Activated naive CD8-positive, alpha-beta T cell treated with anti-CD3 and anti-CD28 coated beads, Interleukin-2, amount 50 U/mL, for 16 hours (primary cell): ENCODE measurements at regions not wholly inside any gene's neighbourhood (a gene's known extent, or its start where the extent isn't known, plus 50 kb on each side); places are given as distances from the start of the nearest gene placed in this dataset.

Experiments
- DNase-seq: peaks from one replicate; pipeline ENCODE4 v3.0.0-alpha.2; 2020; ENCODE audit warnings: low read depth, low spot score

DNA sequence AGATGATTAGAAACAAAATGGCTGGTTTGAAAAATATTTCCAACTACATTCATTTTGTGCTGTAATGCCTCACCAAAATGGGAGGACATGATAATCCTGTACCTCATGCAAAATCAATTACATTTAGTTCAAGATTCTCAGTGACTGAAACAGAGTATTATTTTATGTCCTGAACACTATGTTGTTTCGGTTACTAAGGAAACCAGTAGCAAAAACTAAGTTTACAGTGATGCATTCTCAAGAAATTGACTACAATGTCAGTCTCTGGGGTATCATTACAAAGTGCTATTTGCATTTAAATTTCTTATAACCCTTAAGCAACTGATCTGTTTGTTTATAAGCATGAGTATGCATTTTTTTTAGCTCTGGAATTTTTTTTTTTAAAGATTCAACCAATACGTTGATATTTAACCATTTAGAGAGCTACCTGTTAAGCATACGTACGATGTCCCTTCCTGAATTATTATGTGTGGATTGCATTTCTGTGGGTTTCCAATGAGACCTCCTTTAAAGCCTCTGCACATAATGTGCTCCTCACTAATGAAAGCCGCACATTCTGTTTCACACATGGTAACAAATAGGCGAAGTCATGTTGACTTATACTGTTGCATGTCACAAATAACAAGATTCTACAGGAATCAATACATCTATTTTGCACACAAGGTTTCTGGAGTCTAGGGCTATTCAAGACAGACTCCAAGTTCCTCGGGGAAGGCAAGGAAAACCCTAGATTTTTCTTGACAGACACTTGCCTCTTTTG lies 1035.7 kb downstream of the ADGRL2 start:
- DNase-seq = no peak

DNA sequence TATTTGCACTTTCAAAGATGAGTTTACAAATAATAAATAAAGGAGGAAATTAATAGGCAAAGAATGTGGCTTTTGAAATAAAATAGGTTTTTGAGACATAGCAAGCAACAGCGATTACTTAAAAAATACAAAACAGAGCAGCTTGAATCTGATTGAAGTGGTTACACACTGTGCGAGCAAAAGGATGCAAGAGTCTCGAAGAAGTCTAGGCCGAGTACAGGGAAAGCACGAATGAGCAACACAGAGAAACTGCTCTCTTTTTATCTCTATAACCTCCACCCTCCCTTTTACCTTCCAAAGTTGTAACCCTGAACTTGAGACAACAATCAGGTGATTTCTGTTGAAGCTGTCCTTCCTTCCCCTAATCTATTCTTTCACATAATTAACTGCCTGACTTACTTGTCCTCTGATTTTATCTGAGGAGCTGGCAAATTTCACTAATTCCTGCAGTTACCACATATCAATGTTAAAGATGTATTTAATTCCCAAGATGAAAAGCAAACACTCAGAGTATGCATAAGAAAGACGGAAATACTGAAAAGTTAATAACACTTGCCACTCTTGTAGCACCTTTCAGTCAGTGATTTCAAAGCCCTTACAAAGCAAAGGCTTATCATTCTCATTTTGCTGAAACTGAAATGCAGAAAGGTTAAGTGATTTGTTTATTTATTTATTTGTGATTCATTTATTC lies 1030.1 kb downstream of the ADGRL2 start:
- no peak for DNase-seq

DNA sequence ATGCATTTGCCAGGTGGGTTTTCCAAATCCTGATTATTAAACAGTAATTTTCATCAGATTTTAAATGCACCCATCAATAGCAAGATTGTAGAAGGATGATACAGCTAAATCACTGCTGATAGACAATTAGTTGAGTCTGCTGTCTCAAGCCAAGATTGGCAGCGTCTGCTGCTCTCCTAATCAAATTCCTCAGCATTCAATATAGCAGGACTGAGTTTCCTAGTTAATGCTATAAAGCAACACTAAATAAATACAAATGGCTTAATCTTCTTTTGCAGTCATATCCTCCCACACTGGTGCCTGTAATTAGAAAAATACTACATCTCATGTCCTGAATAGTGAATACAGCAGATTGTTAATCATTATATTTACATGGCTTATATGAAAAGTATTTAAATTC lies 1028.8 kb downstream of the ADGRL2 start:
- DNase-seq = no peak

DNA sequence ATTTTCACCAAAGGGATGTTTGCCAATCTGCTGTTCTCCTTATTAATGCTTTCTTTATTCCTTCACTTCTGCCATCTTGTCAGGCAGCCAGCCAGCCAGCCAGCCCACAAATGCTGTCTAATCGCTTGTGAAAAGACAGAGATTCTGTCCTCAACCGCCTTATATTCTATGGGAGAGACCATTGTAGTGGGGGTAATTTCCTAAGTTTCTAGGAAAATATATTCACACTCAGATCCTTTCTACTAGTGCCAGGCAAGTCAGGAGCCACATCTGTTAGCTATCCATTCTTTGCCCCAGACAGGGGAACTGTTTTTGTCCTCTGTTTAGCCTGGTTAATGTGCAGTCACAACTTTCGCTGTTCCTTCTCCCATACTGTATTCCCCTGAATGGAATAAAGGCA lies 1023.1 kb downstream of the ADGRL2 start:
- no peak for DNase-seq

DNA sequence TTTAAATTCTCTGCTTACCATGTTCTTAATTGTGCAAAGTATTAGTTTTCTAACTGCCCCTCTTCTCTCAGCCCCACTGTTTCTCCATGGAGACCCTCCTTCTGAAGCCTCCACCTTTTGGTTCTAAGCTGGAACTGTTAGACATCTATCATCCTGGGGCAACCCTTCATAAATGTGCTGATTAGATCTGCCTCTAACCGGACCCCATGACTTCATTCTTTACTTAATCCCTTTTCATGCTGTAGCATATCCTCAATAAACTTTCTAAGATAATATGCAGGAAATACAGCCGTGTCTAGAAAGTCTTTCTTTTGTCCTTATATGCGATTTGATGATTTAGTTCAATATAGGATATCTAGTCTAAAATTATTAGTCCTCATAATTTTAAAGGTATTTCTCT lies 1020.1 kb downstream of the ADGRL2 start:
- DNase-seq = no peak

DNA sequence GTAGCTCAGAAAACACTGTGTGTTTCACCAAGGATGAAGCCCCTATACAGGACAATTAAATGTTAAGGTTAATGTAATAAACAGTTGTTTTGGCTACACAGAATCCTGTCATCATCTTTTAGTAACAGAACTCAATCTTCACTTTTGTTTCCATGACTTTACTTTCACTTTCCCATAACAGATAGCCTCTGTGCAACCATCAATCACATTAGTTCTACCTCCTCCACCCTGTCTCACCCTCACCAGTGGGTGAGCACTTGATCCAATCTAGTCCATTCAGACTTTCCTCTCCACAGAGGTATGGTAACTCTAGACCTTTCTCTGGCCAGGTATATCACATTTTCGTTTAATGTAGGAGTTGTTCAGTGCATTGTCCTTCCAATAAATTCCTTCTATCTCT lies 1018.5 kb downstream of the ADGRL2 start:
- no peak for DNase-seq

DNA sequence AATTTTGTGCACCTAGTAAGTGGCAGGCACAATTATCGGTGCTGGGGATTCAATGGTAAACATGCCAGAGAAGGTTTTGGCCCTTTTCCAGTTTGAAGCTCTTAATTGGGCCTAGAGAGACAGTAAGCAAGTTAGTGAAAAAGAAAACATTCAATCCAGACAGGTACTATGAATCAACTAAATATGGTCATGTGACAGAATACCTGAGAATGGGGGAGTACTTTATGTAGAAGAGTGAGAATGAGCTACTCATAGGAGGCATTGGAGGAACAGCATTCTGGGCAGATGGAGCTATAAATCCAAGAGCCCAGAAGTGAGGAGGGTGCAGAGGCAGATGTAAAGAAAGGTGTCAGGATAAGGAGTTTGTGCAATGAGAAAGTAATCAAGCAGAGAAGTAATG lies 1017.9 kb downstream of the ADGRL2 start:
- DNase-seq = no peak

DNA sequence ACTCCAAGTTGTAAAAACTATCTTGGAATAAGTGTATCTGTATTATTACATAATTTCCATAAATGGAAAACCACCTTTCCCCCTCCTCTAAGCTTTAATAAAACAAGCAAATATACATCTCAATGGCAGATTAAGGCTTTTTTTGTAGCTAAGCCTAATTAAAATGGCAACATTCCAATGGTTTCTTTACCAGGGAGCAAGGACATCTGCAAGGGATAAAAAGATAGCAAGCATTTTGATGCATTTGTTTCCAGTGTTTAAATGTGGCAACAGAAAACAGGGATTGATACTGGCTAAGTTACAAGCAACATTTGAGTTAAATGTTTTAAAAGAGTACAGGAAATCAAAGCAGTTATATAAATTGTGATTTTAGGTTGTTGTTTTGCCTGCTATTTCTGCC lies 1012.7 kb downstream of the ADGRL2 start:
- DNase-seq = no peak

DNA sequence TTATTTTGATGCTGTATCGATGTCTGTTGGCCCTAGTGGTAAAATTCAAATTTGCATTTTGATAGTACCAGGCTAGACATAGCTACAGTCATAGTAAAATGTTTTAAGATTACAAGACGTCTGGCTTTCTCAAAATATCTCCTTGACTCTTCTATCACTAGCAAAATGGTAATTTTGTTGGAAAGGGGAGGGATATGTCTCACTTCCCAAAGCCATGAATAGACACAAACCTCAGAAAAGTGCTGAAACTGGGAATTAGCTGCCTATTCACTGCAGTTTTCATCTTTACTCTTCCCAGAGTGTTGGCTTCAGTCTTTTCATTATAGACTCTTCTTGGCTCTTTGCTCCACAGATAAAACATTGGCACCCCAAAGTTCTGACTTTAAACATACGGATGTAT lies 1009.9 kb downstream of the ADGRL2 start:
- no peak for DNase-seq

DNA sequence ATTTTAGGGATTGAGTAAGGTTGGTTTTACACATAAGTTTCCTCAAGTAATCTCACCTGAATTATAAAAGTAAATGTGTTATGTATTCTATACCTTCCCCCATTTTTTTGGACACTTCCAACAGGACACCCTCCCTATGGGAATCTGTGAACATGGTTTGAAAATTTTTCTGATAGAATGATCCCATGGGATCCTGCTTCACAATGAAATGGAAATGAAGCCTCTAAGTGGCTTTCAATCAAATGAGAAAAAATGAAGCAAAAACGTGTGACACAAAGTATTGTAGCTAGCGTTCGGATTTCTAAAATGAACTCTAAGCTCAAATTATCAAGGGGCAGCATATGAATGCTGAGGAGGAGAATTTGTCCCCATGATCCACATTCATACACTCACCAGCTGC lies 1006.8 kb downstream of the ADGRL2 start:
- DNase-seq = no peak

DNA sequence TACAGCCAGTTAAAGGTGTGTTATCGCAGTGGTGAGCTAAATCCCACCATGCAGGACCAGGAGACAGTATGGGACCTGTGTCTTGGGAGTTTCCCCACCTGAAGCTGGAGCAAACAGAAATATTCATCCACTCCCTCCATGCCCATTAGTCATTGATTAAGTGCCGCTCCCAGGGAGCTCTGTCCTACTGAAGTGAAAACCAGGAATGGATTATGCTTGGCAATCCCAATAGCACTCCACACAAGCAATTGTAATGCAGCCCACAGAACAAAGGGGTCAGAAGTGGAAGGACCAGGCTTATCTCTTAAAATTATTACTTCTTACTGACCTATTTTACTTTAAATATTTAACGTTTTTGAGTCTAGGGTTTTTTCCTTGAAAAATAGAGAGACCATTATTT lies 1005.4 kb downstream of the ADGRL2 start:
- no peak for DNase-seq

DNA sequence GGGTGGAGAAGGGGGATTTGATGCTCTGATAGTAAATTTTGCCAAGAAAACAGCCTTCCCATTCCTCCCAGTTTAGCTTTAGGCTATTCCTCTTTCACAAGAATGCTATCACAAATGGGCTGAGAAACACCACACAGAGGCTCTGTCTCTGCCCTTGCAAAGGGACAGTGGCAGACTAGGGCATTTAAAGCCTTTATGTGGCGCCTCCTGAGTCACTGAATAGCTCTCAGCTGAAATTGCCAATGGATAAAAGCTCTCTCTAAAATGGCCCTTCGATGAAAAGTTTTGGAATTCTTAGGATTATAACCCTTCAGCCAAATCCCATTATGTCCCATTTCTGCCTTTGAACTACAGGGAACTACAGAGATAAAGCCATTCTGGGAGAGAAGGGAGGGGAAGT lies 1000.4 kb downstream of the ADGRL2 start:
- DNase-seq = no peak

DNA sequence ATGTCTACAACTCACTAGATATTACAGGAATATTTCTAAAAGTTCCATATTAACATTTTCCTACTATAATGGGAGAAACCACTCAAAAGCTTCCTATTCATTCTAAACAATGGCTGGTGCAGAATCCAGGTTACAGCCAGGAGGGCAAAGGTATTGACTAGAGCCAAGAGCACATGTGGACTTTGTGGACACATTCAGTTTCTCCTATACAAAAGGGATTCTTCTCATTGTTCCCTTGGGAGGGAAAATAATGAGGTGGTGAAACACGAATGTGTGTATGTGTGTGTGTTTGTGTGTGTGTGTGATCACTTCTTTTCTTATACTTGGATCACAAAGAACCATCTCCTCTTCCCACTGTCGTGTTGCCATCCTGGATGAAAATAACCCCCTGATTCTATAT lies 1000.0 kb downstream of the ADGRL2 start:
- no peak for DNase-seq

DNA sequence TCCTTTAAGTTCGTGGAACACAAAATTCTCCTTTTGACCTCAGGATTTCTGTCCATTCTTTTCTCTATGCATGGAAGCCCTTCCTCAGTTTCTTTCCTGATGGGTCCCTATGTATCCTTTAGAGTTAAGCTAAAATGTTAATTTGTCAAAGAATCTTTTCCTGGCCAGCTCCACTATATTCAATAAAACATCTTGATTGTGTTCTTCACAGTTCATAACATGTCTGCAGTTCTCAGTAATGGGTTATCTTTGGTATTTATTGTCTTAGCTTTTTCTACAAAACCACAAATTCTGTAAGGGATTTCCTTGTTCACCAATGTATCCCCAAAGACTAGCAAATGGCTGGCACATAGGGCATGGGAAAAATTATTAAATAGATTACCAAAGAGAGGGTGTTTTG lies 998.5 kb downstream of the ADGRL2 start:
- DNase-seq = no peak

DNA sequence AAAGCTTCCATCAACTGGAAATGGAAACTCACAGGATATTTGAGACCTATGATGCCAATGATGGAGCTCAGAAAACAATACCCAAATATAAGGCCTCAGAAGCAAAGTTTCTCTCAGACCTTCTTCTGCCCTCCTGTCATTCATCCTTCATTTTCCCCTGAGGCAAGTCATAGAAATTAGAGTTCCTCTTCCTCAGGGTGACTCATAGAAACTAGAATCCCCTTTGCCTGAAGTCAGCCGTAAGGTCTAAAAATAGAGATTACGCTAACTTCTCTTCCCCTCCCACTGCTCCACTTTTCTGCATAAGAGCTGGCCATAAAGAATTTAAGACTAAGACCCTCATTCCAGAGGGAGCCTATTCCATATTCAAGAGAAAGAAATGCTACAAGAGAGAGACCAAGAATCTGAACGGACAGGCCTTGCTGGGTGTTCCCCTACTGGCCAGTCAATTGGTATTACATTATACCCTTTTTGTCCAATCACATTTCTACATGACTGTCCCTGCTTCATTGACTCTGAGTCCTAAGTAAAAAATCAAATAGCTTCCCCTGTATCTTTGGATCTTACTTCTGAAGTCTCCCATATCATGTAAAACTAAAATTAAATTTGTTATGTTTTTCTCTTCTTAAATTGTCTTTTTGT lies 994.9 kb downstream of the ADGRL2 start:
- DNase-seq = no peak

DNA sequence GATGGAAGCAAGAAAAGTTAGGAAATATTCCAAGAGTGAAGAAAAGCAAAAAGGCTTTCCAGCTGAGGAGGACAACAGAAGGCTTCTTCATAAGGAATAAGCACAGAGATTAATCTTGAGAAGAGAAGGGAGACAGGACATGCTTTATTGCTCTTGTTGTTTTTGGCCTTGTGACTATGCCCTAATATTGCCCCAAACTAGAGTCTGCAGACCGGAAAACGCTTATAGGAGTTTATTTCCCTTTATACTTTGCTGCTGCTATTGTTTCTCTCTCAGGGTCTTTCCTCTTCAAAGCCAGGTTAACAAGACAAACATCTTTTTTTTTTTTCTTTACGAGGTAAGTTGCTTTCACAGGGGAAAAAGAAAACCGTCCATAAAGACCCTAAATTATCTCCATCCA lies 991.4 kb downstream of the ADGRL2 start:
- no peak for DNase-seq

DNA sequence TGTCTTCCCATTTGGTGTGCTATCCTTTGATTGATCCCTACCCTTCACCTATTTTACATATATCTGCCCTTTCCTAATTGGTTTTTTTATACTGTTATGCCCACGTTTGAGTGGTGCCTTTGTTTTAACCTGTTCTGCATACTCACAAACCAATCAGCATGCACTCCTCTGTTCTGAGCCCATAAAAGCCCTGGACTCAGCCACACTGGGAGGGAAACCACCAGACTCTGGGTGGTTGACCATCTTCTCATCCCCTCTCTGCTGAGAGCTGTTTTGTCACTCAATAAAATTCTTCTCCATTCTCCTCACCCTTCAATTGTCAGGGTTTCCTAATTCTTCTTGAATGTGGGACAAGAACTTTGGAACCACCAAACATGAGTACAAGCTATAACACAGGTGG lies 989.8 kb downstream of the ADGRL2 start:
- no peak for DNase-seq

DNA sequence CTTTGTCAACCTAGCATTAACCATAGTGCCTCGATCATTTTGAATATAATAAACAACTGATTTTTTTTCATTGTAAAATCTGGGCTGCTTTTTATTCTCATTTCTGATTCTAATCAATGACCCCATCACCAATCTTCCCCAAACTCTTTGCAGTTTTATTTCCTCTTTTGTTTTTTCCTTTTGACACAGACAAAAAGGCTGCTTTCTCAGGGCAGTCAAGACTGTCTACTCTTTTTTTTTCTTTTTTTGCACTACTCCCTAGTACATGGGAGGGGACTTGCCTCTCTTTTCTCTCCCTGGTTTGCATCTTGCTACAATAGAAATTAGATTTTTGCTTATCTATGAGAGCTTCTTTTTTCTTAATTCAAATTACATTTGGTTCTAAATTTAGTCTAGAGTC lies 987.9 kb downstream of the ADGRL2 start:
- DNase-seq = no peak

DNA sequence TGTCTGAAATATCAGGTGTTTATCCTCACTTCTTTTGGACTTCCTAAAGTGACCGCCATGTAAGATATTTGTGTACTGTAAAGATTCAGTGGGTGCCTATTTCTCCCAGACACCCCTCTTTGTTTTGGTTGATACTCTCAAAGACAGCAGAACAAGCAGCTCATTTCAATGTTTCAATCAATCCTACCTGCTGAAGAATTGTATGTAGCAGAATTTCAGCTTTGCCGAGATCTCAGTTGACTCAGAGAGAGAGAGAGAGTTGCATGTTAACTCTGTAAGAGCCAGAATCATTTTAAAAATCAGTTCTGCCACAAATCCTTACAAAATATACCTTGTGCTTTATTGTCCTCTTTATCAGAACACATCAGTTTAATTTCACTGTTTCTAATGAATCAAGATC lies 987.3 kb downstream of the ADGRL2 start:
- DNase-seq = no peak

DNA sequence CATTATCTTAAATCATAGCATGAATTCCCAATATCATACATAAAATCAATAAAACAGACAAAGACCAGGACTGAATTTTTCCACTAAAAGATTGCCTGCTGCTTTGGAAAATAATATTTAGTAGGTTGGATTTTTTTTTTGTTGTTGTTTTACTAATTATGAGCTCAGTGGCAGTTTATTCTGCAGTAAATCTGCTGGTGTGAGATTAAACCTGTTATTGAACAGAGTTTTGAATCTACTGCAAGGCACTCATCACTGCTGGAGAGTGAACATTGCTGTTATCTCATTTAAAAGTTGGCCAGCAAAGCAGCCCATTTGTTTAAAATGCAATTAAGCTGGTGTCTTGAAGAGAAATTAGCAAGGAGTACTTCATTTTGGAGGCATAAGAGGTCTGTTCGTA lies 986.1 kb downstream of the ADGRL2 start:
- DNase-seq = no peak

DNA sequence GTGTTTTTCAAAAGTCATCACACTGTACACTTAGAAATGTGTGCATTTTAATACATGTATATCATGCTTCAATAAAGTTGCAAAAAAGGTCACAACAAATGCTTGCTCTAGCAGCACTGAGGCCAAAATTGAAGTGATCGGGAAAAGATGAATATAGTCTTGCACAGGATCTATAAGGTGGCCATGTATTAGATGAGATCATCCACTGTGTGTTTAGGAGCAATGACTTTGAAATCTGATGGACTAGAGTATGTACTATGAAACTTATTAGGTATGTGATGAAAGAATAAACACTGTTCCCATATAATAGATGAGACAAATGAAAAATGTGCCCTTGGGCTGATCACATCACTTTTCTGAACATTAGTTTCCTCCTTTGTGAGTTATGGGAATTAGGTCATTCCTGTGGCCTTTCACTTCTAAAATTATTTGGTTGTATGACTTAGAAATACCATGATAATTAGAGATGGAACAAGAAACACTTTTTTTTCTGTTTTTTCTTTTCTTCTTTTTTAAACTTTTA lies 984.6 kb downstream of the ADGRL2 start:
- no peak for DNase-seq

DNA sequence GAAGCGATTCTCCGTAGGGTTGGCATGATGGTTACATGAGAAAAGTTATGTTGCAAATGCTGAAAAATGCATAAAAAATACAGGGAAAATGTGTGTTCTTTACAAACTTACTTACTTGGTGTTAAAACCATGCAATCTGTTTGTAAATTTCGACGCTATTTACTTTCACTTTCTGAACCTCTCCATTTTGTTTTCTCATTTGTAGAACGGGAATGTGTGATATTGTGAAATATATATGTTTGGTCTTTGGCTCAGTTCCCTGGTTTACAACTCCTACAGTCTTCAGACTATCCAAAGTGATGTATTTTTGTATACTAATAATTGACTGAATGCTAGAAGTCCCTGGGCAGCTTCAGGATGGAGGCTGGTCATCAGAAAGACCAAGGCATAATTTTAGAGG lies 982.3 kb downstream of the ADGRL2 start:
- DNase-seq = no peak

DNA sequence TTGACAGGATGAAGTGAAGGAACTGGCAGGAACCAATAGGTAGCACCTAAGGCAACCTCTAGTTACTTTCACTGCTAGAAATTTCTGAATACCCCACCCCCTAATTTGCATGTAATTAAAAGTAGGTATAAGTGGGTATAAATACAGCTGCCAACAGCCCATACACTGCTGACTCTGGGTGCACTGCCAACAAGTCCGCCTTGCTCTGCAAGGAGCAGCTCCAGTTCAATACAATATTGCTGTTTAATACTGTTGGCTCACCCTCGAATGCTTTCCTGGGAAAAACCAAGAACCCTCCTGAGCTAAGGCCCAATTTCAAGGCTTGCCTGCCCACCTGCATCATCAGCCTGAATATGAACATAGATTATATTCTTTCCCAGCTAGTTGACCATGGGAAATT lies 981.9 kb downstream of the ADGRL2 start:
- no peak for DNase-seq
